Endothelial cell of umbilical vein (primary cell): ENCODE measurements at regions not wholly inside any gene's neighbourhood (a gene's known extent, or its start where the extent isn't known, plus 50 kb on each side); places are given as distances from the start of the nearest gene placed in this dataset.

ENCODE experiments used
- BruUV-seq: library from RNA; stranded (reverse); fragments of 400-500 nt; replicated peaks from 2 replicates; lab custom pipeline; 2021; lab: Mats Ljungman, UMichigan
- CTCF ChIA-PET: fragments of 300-600, 350-600 bp; sonication (Branson Sonifier 250); formaldehyde crosslinking; loops from one replicate; lab custom pipeline; 2021; ENCODE audit warnings: antibody characterized with exemption, inconsistent platforms; lab: Charles Lee
- POLR2A ChIA-PET: fragments of 300-600, 350-600 bp; sonication (Branson Sonifier 250); formaldehyde crosslinking; loops from one replicate; lab custom pipeline; 2021; ENCODE audit warnings: antibody characterized with exemption, inconsistent platforms; lab: Charles Lee
- DNase-seq: peaks from one replicate; pipeline ENCODE4 v3.0.0-alpha.2; 2011; ENCODE audit warnings: low read depth, low spot score
- FAIRE-seq: peaks from 2 replicates; lab custom pipeline; 2011; peaks lifted over from hg19 to GRCh38; lab: Jason Lieb, UNC
- H2AFZ ChIP-seq: 2 replicates; pipeline ENCODE4 v1.6.0; 2012; ENCODE audit warnings: low read depth, low read length, control low read depth, inconsistent platforms
- H3K27ac ChIP-seq: 2 replicates; pipeline ENCODE4 v1.5.1; 2011; ENCODE audit warnings: low read depth, mild to moderate bottlenecking, control low read depth, low read length, moderate library complexity; ENCODE audit not compliant: insufficient read depth
- H3K27me3 ChIP-seq, 2 experiments: 2 replicates each; pipeline versions ENCODE4 v1.6.0 to v1.6.1; 2011; ENCODE audit warnings: low read length in 2 of 2, mixed read lengths in 1 of 2; ENCODE audit not compliant: control insufficient read depth in 2 of 2, insufficient read depth in 2 of 2
- H3K36me3 ChIP-seq, 2 experiments: 2 replicates in 1 of 2; 3 replicates in 1 of 2; pipeline ENCODE4 v1.5.1; 2011; ENCODE audit warnings: low read length in 2 of 2, mild to moderate bottlenecking in 1 of 2, moderate library complexity in 1 of 2; ENCODE audit not compliant: control insufficient read depth in 2 of 2, insufficient read depth in 2 of 2; ENCODE audit errors: extremely low read depth in 1 of 2
- H3K4me1 ChIP-seq: 3 replicates; pipeline ENCODE4 v1.5.1; 2011; ENCODE audit warnings: mild to moderate bottlenecking, low read length; ENCODE audit not compliant: control insufficient read depth, insufficient read depth; ENCODE audit errors: extremely low read depth
- H3K4me2 ChIP-seq: 2 replicates; pipeline ENCODE4 v1.6.1; 2011; ENCODE audit warnings: low read length, control low read depth, mixed read lengths; ENCODE audit not compliant: insufficient read depth
- H3K4me3 ChIP-seq, 3 experiments: fragments of 200-600 bp in 1 of 3; sonication (generic), shearing (Covaris generic) in 1 of 3; replicated peaks in 1 of 3; 2 replicates each; pipeline ENCODE4 v1.5.1; 2011 to 2016; ENCODE audit warnings: control low read depth in 3 of 3, low read length in 3 of 3, mild to moderate bottlenecking in 2 of 3, inconsistent platforms in 1 of 3, low read depth in 1 of 3, moderate library complexity in 1 of 3; ENCODE audit not compliant: insufficient read depth in 1 of 3
- H3K79me2 ChIP-seq: 2 replicates; pipeline ENCODE4 v1.6.0; 2012; ENCODE audit warnings: low read length, inconsistent platforms; ENCODE audit not compliant: control insufficient read depth, insufficient read depth
- H3K9ac ChIP-seq: replicated peaks from 2 replicates; pipeline ENCODE3; 2011; ENCODE audit warnings: low read length, control low read depth; ENCODE audit not compliant: insufficient read depth; ENCODE audit errors: extremely low read depth
- H3K9me1 ChIP-seq: replicated peaks from 3 replicates; pipeline ENCODE4 v1.6.0; 2011; ENCODE audit warnings: mild to moderate bottlenecking, low read length; ENCODE audit not compliant: control insufficient read depth, insufficient read depth; ENCODE audit errors: extremely low read depth
- H3K9me3 ChIP-seq: replicated peaks from 2 replicates; pipeline ENCODE4 v1.5.1; 2012; ENCODE audit warnings: low read length, inconsistent platforms; ENCODE audit not compliant: control insufficient read depth, insufficient read depth
- H4K20me1 ChIP-seq: replicated peaks from 2 replicates; pipeline ENCODE3; 2011; ENCODE audit warnings: mild to moderate bottlenecking, low read length; ENCODE audit not compliant: control insufficient read depth, insufficient read depth; ENCODE audit errors: extremely low read depth
- EZH2 ChIP-seq: IDR thresholded peaks from 2 replicates; pipeline ENCODE4 v1.6.1; 2012; ENCODE audit warnings: borderline replicate concordance, low read depth, mild to moderate bottlenecking, moderate library complexity, low read length, inconsistent platforms; ENCODE audit not compliant: severe bottlenecking
- GATA2 ChIP-seq: IDR thresholded peaks from 2 replicates; pipeline ENCODE4 v1.7.0; 2011; ENCODE audit warnings: low read depth, mild to moderate bottlenecking, moderate library complexity, mixed read lengths, low read length; ENCODE audit not compliant: insufficient read length, insufficient read depth
- JUN ChIP-seq: IDR thresholded peaks from 2 replicates; pipeline ENCODE4 v1.6.1; 2011; ENCODE audit warnings: borderline replicate concordance, low read depth; ENCODE audit not compliant: insufficient read length, insufficient read depth
- MYC ChIP-seq: IDR thresholded peaks from one replicate; pipeline ENCODE4 v1.6.1; 2011; ENCODE audit warnings: mild to moderate bottlenecking, low read depth, low read length
- POLR2A ChIP-seq: IDR thresholded peaks from 2 replicates; pipeline ENCODE4 v1.6.1; 2012; ENCODE audit warnings: low read depth, mild to moderate bottlenecking, control low read depth, low read length
- POLR2AphosphoS5 ChIP-seq: IDR thresholded peaks from 2 replicates; pipeline ENCODE4 v1.6.1; 2012; ENCODE audit warnings: low read depth, mild to moderate bottlenecking, control low read depth, low read length, moderate library complexity; ENCODE audit not compliant: insufficient read depth
- dilution Hi-C: fragments of 300-500 bp; cut with MboI; formaldehyde crosslinking; loops from one replicate; pipeline ENCODE4 v1.15.0; 2019; ENCODE audit warnings: low sequenced_read_pairs; ENCODE audit not compliant: extremely low pct_ligation_motif_present
- intact Hi-C: fragments of 100-400 bp; cut with micrococcal nuclease; formaldehyde crosslinking; loops from one replicate; pipeline ENCODE4 v1.10.0; 2022
- TF ChIP-seq, protein P1 (sequence below), 2 donors: IDR thresholded peaks; 1 replicate in 1 of 2; 2 replicates in 1 of 2; pipeline ENCODE4 v1.5.1; 2011; ENCODE audit warnings: low read length in 2 of 2, mild to moderate bottlenecking in 2 of 2, moderate library complexity in 2 of 2, control low read depth in 1 of 2, inconsistent platforms in 1 of 2, low read depth in 1 of 2; ENCODE audit not compliant: insufficient read depth in 1 of 2; ENCODE audit errors: extremely low read depth in 1 of 2

DNA sequence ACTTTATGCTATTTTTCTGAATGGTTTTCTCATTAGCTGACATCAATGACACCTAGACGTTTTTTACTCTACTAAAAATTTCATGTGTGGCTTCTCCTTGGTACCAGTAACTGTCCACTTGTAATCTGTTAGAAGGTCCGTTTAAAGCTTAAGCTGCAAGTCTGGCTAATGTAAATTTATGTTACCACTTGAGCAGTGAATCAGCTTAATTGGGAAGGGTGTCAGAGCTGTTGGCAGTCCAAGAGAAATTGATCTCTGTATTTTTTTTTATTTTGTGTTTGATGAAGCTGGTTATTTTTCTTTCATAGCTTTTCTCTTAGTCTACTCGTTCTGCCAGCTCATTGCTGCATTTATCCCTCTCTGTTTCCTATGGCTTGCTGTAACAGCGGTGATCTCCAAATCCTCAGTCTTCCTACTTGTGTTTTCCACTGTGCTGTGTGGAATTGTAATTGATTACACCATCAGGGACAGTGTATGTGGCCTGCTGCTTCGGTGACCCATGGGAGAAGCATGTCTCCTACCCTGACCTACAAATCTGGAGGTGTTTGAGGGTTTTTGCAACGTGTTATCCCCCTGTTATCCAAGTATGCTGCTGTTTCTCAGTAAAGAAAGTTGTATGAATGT, 724.2 kb upstream of the REG3G start:
- Histone ChIP-seq H4K20me1 (no peaks in the 10 kb centered on the region), H3K27me3 (no peaks in the 10 kb centered on the region), H2AFZ (peak overlapping the region; percentile 41), H3K36me3 (no peaks in the 10 kb centered on the region), H3K9ac (no peak overlapping the region), H3K9me1 (no peaks in the 10 kb centered on the region), H3K27ac (no peak overlapping the region), H3K4me2 (no peak overlapping the region), H3K9me3 (no peaks in the 10 kb centered on the region), H3K4me3 (no peak overlapping the region), H3K79me2 (no peaks in the 10 kb centered on the region), H3K4me1 (no peaks in the 10 kb centered on the region)
- BruUV-seq = no TSS peak
- no peak for DNase-seq
- dilution Hi-C loops (no loop called here), intact Hi-C loops (no loop called here)
- CTCF ChIA-PET = interaction anchor here (0.7 kb wide), 1 partner anchor 8 kb away, joined by 3 read pairs; no protein-coding TSS in a partner anchor
- TF ChIP-seq GATA2 (no peak), MYC (no peak), EZH2 (no peak), POLR2AphosphoS5 (no peak), POLR2A (no peak), JUN (no peak)
- TF ChIP-seq, protein P1, sequence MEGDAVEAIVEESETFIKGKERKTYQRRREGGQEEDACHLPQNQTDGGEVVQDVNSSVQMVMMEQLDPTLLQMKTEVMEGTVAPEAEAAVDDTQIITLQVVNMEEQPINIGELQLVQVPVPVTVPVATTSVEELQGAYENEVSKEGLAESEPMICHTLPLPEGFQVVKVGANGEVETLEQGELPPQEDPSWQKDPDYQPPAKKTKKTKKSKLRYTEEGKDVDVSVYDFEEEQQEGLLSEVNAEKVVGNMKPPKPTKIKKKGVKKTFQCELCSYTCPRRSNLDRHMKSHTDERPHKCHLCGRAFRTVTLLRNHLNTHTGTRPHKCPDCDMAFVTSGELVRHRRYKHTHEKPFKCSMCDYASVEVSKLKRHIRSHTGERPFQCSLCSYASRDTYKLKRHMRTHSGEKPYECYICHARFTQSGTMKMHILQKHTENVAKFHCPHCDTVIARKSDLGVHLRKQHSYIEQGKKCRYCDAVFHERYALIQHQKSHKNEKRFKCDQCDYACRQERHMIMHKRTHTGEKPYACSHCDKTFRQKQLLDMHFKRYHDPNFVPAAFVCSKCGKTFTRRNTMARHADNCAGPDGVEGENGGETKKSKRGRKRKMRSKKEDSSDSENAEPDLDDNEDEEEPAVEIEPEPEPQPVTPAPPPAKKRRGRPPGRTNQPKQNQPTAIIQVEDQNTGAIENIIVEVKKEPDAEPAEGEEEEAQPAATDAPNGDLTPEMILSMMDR (IDR thresholded peaks at IDR 0.05; ENCODE audit: extremely low read depth in 1 of 2, insufficient read depth in 1 of 2, low read depth in 1 of 2, low read length in 2 of 2) = no peak
- POLR2A ChIA-PET = no interaction called here
- FAIRE-seq = no peak
